ENCODE measurements at regions not wholly inside any gene's neighbourhood (a gene's known extent, or its start where the extent isn't known, plus 50 kb on each side); places are given as distances from the start of the nearest gene placed in this dataset.

- no peak for DNase-seq (ENCODE audit: low read depth in 2 of 2)
- H3K4me3 ChIP-seq (replicated peaks in 1 of 2; ENCODE audit: low read depth in 2 of 2, low read length in 2 of 2), result no peak overlapping the region
- TF ChIP-seq CTCF (IDR thresholded peaks at IDR 0.05; ENCODE audit: low read depth, low read length), result no peak
Measured at GRCh38 chr12:115030017-115030416, 346.0 kb upstream of the TBX3 start.

DNA sequence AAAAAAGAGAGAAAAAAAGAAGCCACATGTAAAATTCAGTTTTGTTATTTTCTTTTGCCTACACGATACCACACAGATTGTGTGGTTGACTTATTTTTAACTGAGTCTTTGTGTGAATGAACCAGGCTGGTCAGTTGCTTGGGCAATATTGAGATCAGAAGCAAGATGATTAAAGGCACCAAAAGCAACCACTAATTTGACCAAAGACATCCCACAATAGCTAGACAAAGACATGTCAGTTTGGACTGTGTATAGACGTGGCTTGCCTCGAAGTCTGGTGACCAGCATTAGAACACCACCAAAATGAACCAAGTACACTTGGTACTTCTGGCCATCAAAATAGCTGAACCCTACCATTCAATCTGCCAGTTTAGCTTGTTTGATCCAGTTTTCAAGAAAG is 340.6 kb upstream of the TBX3 start:
- no peak for TF ChIP-seq CTCF (IDR thresholded peaks at IDR 0.05; ENCODE audit: low read depth, low read length)
- no peak overlapping the region for H3K4me3 ChIP-seq (replicated peaks in 1 of 2; ENCODE audit: low read depth in 2 of 2, low read length in 2 of 2)
- DNase-seq (ENCODE audit: low read depth in 2 of 2), result no peak

DNA sequence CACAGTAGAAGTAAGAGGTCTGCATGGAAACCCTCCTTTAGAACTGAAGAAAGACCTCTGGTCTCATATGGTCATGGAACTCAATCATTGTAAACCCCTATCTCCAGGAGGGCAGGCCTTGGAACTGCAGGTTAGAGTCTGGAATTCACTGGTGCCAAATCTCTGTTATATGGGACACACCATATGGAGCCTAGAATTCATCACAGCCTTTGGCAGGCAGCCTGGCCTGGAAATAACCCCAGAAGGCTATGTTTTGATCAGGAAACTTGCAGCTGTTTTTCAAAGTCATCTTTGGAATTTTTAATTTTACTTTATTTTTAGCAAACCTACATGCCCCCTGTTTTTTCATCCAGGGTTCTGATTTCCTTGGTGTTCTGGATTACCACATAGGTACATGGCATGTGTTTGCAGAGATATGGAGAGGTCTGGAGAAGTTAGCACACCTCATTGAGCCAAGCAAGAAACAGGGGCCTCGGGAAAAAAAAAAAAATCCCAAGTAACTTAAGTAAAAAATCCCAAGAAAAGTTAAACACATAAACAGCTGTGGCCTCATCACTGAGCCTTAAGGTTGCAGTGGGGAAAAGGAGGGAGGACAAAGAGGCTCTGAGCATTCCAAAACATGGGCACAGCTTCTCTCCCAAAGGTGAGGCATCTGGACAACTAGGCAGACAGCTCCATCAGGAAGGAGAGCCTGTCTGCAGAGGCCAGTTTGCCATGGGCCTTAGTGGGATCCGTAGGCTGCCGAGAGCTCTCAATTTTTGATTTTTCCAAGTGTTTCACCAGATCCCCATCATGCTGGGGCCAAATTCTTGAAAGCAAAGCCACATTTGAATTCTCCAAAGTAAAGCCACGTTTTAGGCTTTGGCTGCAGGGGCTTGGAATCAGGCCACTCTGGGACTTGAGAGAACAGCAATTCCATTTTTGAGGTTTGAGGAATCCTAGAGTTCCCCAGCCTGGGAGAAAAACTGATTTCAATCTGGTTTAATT is 339.6 kb upstream of the TBX3 start:
- H3K4me3 ChIP-seq (replicated peaks in 1 of 2; ENCODE audit: low read depth in 2 of 2, low read length in 2 of 2), result no peak overlapping the region
- DNase-seq (ENCODE audit: low read depth in 2 of 2), result peak; percentile 39 to 52
- no peak for TF ChIP-seq CTCF (IDR thresholded peaks at IDR 0.05; ENCODE audit: low read depth, low read length)

DNA sequence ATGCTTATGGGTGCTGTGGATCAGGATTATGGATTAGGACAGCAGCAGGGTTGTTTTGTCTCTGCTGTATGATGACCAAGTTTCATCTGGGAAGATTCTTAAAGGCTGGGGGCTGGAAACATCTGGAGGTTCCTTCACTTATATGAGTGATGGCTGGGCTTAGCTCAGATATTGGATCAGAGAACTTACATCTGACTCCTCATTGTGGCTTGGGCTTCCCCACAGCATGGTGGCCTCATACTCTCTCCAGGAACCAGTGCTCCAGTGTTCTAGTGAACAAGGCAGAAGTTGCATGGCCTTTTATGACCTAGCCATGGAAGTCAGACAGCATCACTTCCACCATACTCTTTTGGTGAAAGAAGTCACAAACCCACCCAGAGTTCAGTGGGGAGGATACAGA is 336.1 kb upstream of the TBX3 start:
- H3K4me3 ChIP-seq (replicated peaks in 1 of 2; ENCODE audit: low read depth in 2 of 2, low read length in 2 of 2), result no peak overlapping the region
- no peak for TF ChIP-seq CTCF (IDR thresholded peaks at IDR 0.05; ENCODE audit: low read depth, low read length)
- DNase-seq (ENCODE audit: low read depth in 2 of 2), result no peak

GRCh38 chr12:115017346-115017745 is 333.4 kb upstream of the TBX3 start:
- no peak for TF ChIP-seq CTCF (IDR thresholded peaks at IDR 0.05; ENCODE audit: low read depth, low read length)
- no peak for DNase-seq (ENCODE audit: low read depth in 2 of 2)
- no peak overlapping the region for H3K4me3 ChIP-seq (replicated peaks in 1 of 2; ENCODE audit: low read depth in 2 of 2, low read length in 2 of 2)

GRCh38 chr12:115013236-115013981 is 329.4 kb upstream of the TBX3 start:
- no peak for TF ChIP-seq CTCF (IDR thresholded peaks at IDR 0.05; ENCODE audit: low read depth, low read length)
- DNase-seq (ENCODE audit: low read depth in 2 of 2), result no peak
- H3K4me3 ChIP-seq (replicated peaks in 1 of 2; ENCODE audit: low read depth in 2 of 2, low read length in 2 of 2), result no peak overlapping the region
